ACHN (cell line): ENCODE measurements at regions not wholly inside any gene's neighbourhood (a gene's known extent, or its start where the extent isn't known, plus 50 kb on each side); places are given as distances from the start of the nearest gene placed in this dataset.

Experiments used
- DNase-seq: peaks from one replicate; pipeline ENCODE4 v3.0.0-alpha.2; 2015
- in situ Hi-C: cut with HindIII; loops from 2 replicates; pipeline ENCODE4 v1.10.0; 2017; ENCODE audit warnings: low sequenced_read_pairs, low pct_ligation_motif_present, low pct_unique_long_range_greater_than_20kb

- in situ Hi-C loops: no loop called here
- DNase-seq: no peak
Measured at GRCh38 chr18:61155586-61155985, 177.6 kb upstream of the CDH20 start.

DNA sequence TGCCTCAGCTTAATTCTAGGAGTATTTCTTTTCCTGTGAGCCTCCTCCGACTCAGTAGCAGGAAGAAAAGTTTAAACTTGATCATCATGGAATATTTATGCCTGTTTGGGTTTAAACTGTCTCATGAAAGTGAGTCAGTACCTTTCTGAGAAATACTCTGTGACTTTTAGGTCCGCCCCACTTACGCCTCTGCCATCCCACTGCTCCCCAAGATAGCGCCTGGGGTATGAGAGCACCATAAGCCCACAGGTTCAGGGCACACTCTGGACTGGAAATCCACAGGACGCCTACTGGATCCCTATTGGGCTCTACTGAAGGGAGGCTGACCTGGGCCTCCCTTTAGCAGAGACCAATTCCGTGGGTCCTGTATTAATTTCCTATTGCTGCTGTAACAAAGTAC, 175.8 kb upstream of the CDH20 start:
- in situ Hi-C loops: no loop called here
- no peak for DNase-seq

- in situ Hi-C loops: no loop called here
- no peak for DNase-seq
Measured at GRCh38 chr18:61159246-61159645, 174.0 kb upstream of the CDH20 start.

- no peak for DNase-seq
- in situ Hi-C loops: no loop called here
Measured at GRCh38 chr18:61164321-61164720, 168.9 kb upstream of the CDH20 start.

DNA sequence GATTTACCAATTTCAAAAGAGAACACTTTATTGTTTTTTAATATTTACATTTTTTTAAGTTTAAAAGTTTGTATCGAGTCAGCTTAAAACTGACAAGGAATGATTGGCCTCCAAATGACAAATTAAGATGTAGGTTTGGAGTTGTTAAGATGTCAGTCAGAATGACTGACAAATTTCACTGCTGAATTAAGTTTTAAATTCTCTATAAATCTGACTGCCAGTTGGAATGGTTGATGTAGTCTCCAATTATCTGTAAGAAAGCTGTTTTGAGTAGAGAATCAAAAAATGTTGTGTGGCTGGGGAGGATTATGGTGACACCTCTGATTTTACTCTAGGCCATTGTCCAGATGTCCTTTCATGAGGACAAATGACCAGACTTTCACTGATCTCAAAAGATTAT, 165.3 kb upstream of the CDH20 start:
- in situ Hi-C loops: no loop called here
- no peak for DNase-seq

DNA sequence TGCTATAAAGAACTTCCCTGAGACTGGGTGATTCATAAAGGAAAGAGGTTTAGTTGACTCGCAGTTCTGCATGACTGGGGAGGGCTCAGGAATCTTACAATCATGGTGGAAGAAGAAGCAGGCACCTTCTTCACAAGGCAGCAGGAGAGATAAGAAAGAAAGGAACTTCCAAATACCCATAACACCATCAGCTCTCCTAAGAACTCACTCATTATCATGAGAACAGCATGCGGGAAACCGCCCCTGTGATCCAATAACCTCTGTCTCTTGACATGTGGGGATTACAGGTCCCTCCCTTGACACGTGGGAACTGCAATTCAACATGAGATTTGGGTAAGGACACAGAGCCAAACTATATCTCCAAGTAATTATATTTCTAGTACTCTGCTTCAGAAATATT, 163.8 kb upstream of the CDH20 start:
- DNase-seq: no peak
- in situ Hi-C loops: no loop called here

DNA sequence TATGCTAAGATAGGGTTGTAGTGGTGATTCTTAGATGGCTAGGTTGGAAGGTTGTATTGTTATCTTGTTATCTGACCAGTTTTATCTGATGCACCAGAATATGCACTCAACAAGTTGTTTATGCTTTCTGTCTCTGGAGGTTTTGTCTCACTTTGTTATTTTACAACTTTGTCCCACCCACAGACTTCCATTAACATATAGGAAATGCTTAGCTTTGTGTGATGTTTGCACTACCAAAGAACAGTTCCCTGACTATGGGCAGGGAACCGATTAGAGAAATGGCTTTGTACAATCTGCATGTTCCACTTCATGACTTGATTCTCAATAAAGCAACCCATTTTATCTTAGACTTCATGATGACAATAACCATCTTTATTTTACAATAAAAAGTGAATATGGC, 160.6 kb upstream of the CDH20 start:
- in situ Hi-C loops: no loop called here
- DNase-seq: no peak

GRCh38 chr18:61173554-61173953, 159.7 kb upstream of the CDH20 start:
- in situ Hi-C loops: no loop called here
- DNase-seq: no peak

DNA sequence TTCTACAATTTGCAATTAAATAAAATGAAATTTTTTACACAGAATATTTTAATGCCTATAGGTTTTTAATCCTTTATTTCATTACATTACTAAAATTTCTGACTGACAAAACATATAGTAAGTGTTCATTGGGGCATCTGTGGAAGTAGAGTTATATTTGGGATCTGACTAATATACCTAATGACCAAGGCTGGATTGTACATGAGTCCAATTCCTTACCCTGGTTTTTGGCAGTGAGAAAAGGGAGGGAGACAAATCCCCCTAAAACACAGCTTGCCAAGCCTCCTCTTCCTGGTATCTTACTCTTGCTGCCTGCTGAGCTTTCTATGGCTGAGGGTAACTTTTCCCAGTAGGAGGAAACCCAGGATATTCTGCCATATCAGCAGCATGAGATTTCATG, 149.4 kb upstream of the CDH20 start:
- in situ Hi-C loops: no loop called here
- DNase-seq: no peak

- DNase-seq: no peak
- in situ Hi-C loops: no loop called here
Measured at GRCh38 chr18:61187971-61188370, 145.3 kb upstream of the CDH20 start.

DNA sequence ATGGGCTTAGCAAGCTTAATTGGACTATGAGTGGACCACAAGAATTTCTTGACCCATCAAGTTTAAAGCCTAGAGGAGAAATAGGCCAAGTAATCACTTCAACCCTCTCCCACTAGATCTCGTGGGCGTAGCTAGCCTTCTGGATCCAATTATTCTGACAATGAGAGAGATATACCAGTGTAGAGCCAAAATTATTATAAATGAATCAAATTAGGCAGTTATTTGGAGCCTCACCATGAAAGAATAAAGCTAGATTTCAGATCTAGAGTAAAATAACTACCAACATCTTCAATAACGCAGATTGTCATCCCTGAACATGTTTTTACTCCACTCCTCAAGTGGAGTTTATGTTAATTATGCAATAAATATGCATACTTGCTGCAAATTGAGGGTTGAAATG, 143.9 kb upstream of the CDH20 start:
- in situ Hi-C loops: no loop called here
- DNase-seq: no peak

DNA sequence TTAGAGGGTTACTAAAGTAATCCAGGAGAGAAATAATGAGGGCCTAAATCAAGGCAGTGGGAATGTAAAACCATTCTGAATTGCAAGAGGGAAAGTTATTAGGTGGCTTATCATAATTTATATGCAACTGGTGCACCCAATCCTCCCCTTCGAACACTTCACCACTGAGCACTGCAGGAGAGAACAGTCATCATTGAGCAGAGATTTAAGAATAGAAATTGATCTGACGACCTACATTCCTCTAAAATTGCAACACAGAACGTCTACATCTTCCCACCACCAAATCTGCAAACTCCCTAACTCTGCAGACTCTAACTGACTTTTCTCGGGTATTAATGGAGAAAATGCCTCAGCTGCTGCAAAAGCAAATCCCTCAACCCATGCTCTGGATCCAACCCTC, 138.5 kb upstream of the CDH20 start:
- in situ Hi-C loops: no loop called here
- no peak for DNase-seq

GRCh38 chr18:61196750-61197149, 136.5 kb upstream of the CDH20 start:
- in situ Hi-C loops: no loop called here
- DNase-seq: no peak

GRCh38 chr18:61198486-61198885, 134.7 kb upstream of the CDH20 start:
- in situ Hi-C loops: no loop called here
- DNase-seq: no peak

GRCh38 chr18:61199171-61199848, 133.9 kb upstream of the CDH20 start:
- DNase-seq: no peak
- in situ Hi-C loops: no loop called here

DNA sequence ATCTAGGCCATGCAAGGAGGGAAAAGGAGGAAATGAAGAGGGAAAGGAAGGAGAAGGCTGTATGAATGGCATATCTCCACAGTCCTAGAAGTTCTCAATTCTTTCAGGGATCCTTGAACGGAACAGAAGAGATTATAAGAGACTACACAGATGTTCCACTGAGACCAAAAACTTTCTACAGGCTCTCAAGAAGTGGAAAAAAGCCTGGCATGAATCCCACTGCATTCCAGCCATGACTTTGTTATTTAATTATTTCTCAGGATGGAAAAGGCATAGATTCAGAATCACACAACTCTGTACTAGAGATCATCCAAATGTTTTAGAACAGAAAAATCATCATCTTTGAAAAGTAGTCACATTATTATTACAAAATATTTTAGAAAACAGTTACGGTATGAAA, 131.7 kb upstream of the CDH20 start:
- no peak for DNase-seq
- in situ Hi-C loops: no loop called here

DNA sequence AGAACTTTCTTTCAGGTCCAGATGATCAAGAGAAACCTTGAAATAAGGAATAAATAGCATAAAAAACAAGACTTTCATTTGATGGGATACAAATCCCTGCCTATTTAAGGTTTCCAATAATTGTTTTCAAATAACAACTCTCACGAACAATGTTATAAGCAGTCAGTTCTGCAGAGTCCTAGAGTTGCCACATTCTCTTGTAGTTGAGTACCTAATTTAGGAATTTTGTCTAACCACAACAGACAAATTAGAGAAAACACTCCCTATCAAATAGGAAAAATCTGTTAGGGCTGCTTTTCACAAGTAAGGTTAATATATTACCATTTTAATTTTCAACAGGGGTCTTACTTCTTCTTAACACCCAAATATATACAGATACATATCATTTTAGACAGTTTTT, 130.1 kb upstream of the CDH20 start:
- in situ Hi-C loops: no loop called here
- no peak for DNase-seq

GRCh38 chr18:61209801-61210200, 123.4 kb upstream of the CDH20 start:
- in situ Hi-C loops: no loop called here
- no peak for DNase-seq

DNA sequence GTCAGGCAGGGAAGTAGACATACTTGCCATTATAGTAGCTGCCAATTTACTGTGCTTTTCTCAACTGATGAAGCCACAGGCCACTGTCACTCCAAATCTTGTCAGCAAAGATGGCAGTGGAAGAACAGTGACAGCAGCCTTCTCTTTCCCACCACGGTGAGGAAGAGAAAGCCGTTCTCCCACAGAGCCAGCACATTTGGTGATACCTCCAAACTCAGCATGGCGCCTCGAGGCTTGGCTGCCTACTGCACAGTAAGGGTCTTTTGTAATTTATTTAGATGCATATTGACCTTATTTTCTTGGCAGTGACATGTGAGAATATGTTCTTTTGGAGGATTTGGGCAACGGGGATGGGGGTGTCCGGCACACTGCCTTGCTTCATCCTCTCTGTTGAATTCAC, 117.2 kb upstream of the CDH20 start:
- DNase-seq: no peak
- in situ Hi-C loops: no loop called here

DNA sequence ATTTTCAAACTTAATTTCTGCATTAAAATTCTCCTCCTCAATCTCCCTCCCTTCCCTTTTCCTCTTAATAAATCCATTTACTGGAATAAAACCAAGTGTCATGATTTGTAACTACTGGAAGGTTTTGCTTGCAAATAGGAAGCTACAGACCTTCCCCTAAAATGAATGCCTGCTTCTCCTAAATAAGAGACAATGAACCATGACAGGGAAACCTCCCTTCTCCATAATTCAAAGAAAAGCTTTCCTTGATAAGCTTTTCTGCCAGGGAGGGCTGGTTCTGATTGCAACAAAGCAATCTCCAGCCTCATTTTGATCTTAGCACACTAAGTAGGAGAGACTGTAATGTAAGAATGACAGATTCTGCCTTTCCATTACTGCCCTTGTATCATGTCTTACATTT, 111.0 kb upstream of the CDH20 start:
- DNase-seq: no peak
- in situ Hi-C loops: no loop called here

- DNase-seq: no peak
- in situ Hi-C loops: no loop called here
Measured at GRCh38 chr18:61225336-61225735, 107.9 kb upstream of the CDH20 start.
